K562 (cell line): ENCODE measurements at regions not wholly inside any gene's neighbourhood (a gene's known extent, or its start where the extent isn't known, plus 50 kb on each side); places are given as distances from the start of the nearest gene placed in this dataset.
A peak's percentile ranks its signal among the peaks of the same experiment; 100 is the strongest.

Experiments used
- ATAC-seq: fragments of 200-7000 bp; cut with Tn5 transposase; 3 replicates; pipeline ENCODE4 v1.9.1; 2020; ENCODE audit warnings: moderate library complexity
- BruUV-seq: library from RNA; stranded (reverse); fragments of 400-500 nt; replicated peaks from 2 replicates; lab custom pipeline; 2021; lab: Mats Ljungman, UMichigan
- CTCF ChIA-PET: fragments of 300-600 bp; formaldehyde crosslinking; extraction: SDS; loops from one replicate; lab custom pipeline; 2021; ENCODE audit warnings: low intra/inter-chr PET ratio; lab: Yijun Ruan, JAX
- POLR2A ChIA-PET: fragments of 300-600, 350-650 bp; sonication (Branson Sonifier 250); formaldehyde crosslinking; extraction: SDS; loops from one replicate; lab custom pipeline; 2021; ENCODE audit warnings: antibody characterized with exemption, inconsistent platforms; lab: Yijun Ruan, JAX
- DNase-seq, 4 experiments: peaks; one replicate each; pipeline versions ENCODE4 v3.0.0 to v3.0.0-alpha.2; 2011 to 2018; ENCODE audit warnings: low spot score in 3 of 4, mixed read lengths in 3 of 4; ENCODE audit errors: extremely low read depth in 1 of 4
- FAIRE-seq: peaks from 2 replicates; lab custom pipeline; 2011; peaks lifted over from hg19 to GRCh38; lab: Jason Lieb, UNC
- H2AFZ ChIP-seq: 2 replicates; pipeline ENCODE4 v1.6.0; 2011; ENCODE audit warnings: low read depth, low read length, control low read depth, inconsistent platforms
- H3K27ac ChIP-seq: fragments of 200-600 bp; 3 replicates; pipeline ENCODE4 v1.8.0; 2011; ENCODE audit warnings: low read depth, mild to moderate bottlenecking, control low read depth, inconsistent platforms, low read length, moderate library complexity, mixed read lengths; ENCODE audit errors: extremely low read depth
- H3K27me3 ChIP-seq, 2 experiments: fragments of 300-600 bp in 1 of 2; 2 replicates in 1 of 2; 3 replicates in 1 of 2; pipeline versions ENCODE4 v1.6.0 to v1.8.0; 2011; ENCODE audit warnings: inconsistent platforms in 2 of 2, low read length in 2 of 2, mild to moderate bottlenecking in 1 of 2, mixed read lengths in 1 of 2, moderate library complexity in 1 of 2; ENCODE audit not compliant: control insufficient read depth in 2 of 2, insufficient read depth in 2 of 2
- H3K36me3 ChIP-seq: fragments of 300-600 bp; 3 replicates; pipeline ENCODE4 v1.8.0; 2011; ENCODE audit warnings: mild to moderate bottlenecking, low read length, inconsistent platforms; ENCODE audit not compliant: control insufficient read depth, insufficient read depth
- H3K4me1 ChIP-seq, 2 experiments: fragments of 200-600 bp in 1 of 2; replicated peaks in 1 of 2; 2 replicates in 1 of 2; 3 replicates in 1 of 2; pipeline versions ENCODE4 v1.5.1 to v1.8.0; 2011; ENCODE audit warnings: inconsistent platforms in 2 of 2, low read length in 2 of 2, mild to moderate bottlenecking in 1 of 2, mixed read lengths in 1 of 2, moderate library complexity in 1 of 2; ENCODE audit not compliant: control insufficient read depth in 2 of 2, insufficient read depth in 2 of 2
- H3K4me2 ChIP-seq: 2 replicates; pipeline ENCODE4 v1.6.1; 2011; ENCODE audit warnings: low read length, control low read depth, inconsistent platforms, mixed read lengths; ENCODE audit not compliant: insufficient read depth
- H3K4me3 ChIP-seq: fragments of 200-600 bp; sonication (generic), shearing (Covaris generic); 2 replicates; pipeline ENCODE4 v1.5.1; 2016; ENCODE audit warnings: control low read depth, inconsistent platforms
- H3K79me2 ChIP-seq: fragments of 200-600 bp; 3 replicates; pipeline ENCODE4 v1.8.0; 2011; ENCODE audit warnings: low read length, inconsistent platforms; ENCODE audit not compliant: control insufficient read depth, insufficient read depth
- H3K9ac ChIP-seq, 2 experiments: 2 replicates each; pipeline versions ENCODE4 v1.6.0 to v1.6.1; 2011; ENCODE audit warnings: low read depth in 2 of 2, low read length in 2 of 2, control low read depth in 1 of 2, inconsistent platforms in 1 of 2, mild to moderate bottlenecking in 1 of 2, mixed read lengths in 1 of 2; ENCODE audit not compliant: insufficient read depth in 1 of 2
- H3K9me1 ChIP-seq: one replicate; pipeline ENCODE4 v1.6.0; 2011; ENCODE audit warnings: inconsistent platforms, mild to moderate bottlenecking, low read length, moderate library complexity; ENCODE audit not compliant: control insufficient read depth, insufficient read depth
- H3K9me3 ChIP-seq: replicated peaks from 2 replicates; pipeline ENCODE4 v1.5.1; 2011; ENCODE audit warnings: low read depth, low read length, inconsistent platforms; ENCODE audit not compliant: control insufficient read depth, insufficient read depth
- H4K20me1 ChIP-seq: replicated peaks from 2 replicates; pipeline ENCODE4 v1.6.1; 2011; ENCODE audit warnings: low read length, inconsistent platforms, mixed read lengths; ENCODE audit not compliant: control insufficient read depth, insufficient read depth
- ATF3 ChIP-seq, 2 experiments: fragments of 450-650 bp in 1 of 2; sonication (generic) in 1 of 2; formaldehyde crosslinking in 1 of 2; IDR thresholded peaks in 1 of 2; conservative IDR thresholded peaks in 1 of 2; 2 replicates each; pipeline versions ENCODE4 v1.6.1 to v1.8.1; 2016 to 2023; ENCODE audit warnings: mild to moderate bottlenecking in 2 of 2, moderate library complexity in 2 of 2, inconsistent platforms in 1 of 2, missing genetic modification reagents in 1 of 2
- CEBPG ChIP-seq, 3 experiments: fragments of 200-800 bp in 1 of 3; sonication (Bioruptor generic) in 1 of 3; sonication (generic) in 1 of 3; formaldehyde crosslinking in 1 of 3; IDR thresholded peaks in 2 of 3; conservative IDR thresholded peaks in 1 of 3; 2 replicates each; pipeline versions ENCODE4 v1.6.1 to v1.8.0; 2016 to 2022; ENCODE audit warnings: missing compliant biosample characterization in 2 of 3, missing genetic modification characterization in 2 of 3, mild to moderate bottlenecking in 1 of 3, missing genetic modification reagents in 1 of 3
- GABPB2 ChIP-seq: fragments of 250-450 bp; sonication (Bioruptor Pico); conservative IDR thresholded peaks from 2 replicates; pipeline ENCODE4 v1.5.1; 2021; ENCODE audit warnings: mild to moderate bottlenecking
- RERE ChIP-seq: sonication (generic); formaldehyde crosslinking; IDR thresholded peaks from 2 replicates; pipeline ENCODE4 v1.8.0; 2023; ENCODE audit warnings: missing genetic modification reagents, mild to moderate bottlenecking, borderline replicate concordance
- ZNF324 ChIP-seq: fragments of 250-450 bp; sonication (Bioruptor Pico); IDR thresholded peaks from 2 replicates; pipeline ENCODE4 v1.4.0; 2020; ENCODE audit warnings: mild to moderate bottlenecking
- WGBS: fragments of 100-300 bp; shearing (Covaris generic); methylation state at CpG from one replicate; pipeline ENCODE4 v1.1.6; 2016; ENCODE audit warnings: low coverage, mixed read lengths; ENCODE audit not compliant: insufficient coverage; ENCODE audit errors: missing lambda C conversion rate; 5-methylcytosine and 5-hydroxymethylcytosine counted together
- in situ Hi-C: fragments of 300-500 bp; cut with MboI; formaldehyde crosslinking; loops from 4 replicates; pipeline ENCODE4 v1.15.0; 2018; ENCODE audit warnings: inconsistent platforms, mixed read lengths
- intact Hi-C: fragments of 100-400 bp; cut with micrococcal nuclease; formaldehyde crosslinking; loops from 2 replicates; pipeline ENCODE4 v1.14.2; 2022

GRCh38 chr2:126476691-126477090 is 179.3 kb upstream of the GYPC start (continued):
- no peak for TF ChIP-seq RERE (CRISPR knock-in tag)
- no peak for TF ChIP-seq ZNF324 (CRISPR knock-in tag)

- H3K4me3 ChIP-seq: no peak overlapping the region
- no peaks in the 10 kb centered on the region for H3K79me2 ChIP-seq
- H3K4me2 ChIP-seq: no peak overlapping the region
- no peak overlapping the region for H3K27ac ChIP-seq
- no peak overlapping the region for H3K9ac ChIP-seq
- 0 out of 5 replicates have a peak, but pooled peaks cover 0 to 5% of the 10 kb centered on the region in 2 experiments for H3K27me3 ChIP-seq
- in situ Hi-C loops (no loop called here), intact Hi-C loops (no loop called here)
- ChIA-PET POLR2A (interaction anchor here (1.0 kb wide), 1 partner anchor 38 kb away, joined by 4 read pairs; no protein-coding TSS in a partner anchor), CTCF (no interaction called here)
- no peaks in the 10 kb centered on the region for H4K20me1 ChIP-seq
- no TSS peak for BruUV-seq
- DNase-seq (no peak), ATAC-seq (no peak), FAIRE-seq (no peak)
- no peak overlapping the region for H2AFZ ChIP-seq
- no peaks in the 10 kb centered on the region for H3K9me1 ChIP-seq
- no peaks in the 10 kb centered on the region; a peak in 1 of 5 replicates for H3K4me1 ChIP-seq
- WGBS: 0% methylated on average over 2 of the region's 2 CpGs
- no peaks in the 10 kb centered on the region for H3K9me3 ChIP-seq
- no peaks in the 10 kb centered on the region for H3K36me3 ChIP-seq
- TF ChIP-seq GABPB2 (CRISPR knock-in tag) (no peak), ATF3 (IDR thresholded peaks at IDR 0.05) (peak; percentile 51; the same call in 1 of the 2 replicates), ATF3 (CRISPR knock-in tag; conservative IDR thresholded peaks at IDR 0.05) (no peak), CEBPG (CRISPR knock-in tag; IDR thresholded peaks at IDR 0.05) (no peak), CEBPG (tag; conservative IDR thresholded peaks at IDR 0.05 in 1 of 2, IDR thresholded peaks at IDR 0.05 in 1 of 2) (peak in 1 of 2 experiments; percentile 78; a peak in 2 of 4 replicates)
Measured at GRCh38 chr2:126480033-126480432, 175.9 kb upstream of the GYPC start.
